ENCODE measurements at regions not wholly inside any gene's neighbourhood (a gene's known extent, or its start where the extent isn't known, plus 50 kb on each side); places are given as distances from the start of the nearest gene placed in this dataset.
"Not testable (repeated sequence)": the region's sequence is repeated elsewhere in the genome, so short reads cannot be mapped to it uniquely, and the experiment has no call there.

DNA sequence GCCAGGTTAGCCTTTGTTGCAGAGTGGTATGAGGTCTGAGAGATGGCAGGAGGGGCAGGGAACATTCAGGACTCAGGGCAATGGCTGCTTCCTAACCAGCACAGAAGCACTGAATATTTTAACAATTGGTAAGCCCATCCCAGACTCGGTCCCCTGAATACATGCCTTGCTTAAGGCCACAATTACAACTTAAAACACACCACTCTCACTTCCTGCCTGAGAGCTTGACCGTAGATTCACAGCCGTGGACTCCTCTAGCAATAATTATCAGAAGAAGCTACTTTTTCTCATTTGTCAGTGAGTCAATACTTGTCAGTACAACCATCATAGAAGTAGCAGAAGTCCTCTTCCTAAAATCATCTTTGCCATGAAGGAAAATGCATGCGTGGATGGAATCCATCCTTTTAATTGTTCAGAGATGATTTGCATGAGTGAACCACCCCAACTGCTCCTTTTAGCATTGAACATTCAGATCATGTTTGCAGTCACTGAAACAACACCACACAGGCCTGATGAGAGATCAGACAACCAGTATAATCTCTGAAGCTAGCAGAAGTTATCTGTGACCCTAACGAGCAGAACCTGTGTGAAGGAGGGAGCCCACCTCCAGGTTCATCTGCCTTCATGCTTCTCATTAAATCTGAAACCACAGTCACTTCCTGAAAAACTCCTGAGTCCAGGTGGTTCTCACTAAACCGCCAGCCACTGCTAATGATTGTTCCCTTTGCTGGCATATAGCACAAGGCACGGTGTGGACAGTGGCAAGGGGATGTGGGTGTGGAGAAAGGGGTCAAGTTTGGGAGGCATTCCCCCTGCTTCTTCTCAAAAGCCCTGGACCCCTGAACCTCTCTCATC, 333.9 kb upstream of the CNR1 start:
- Histone ChIP-seq H3K9me3 (ENCODE audit: insufficient read depth, low read length) (no peaks in the 10 kb centered on the region), H3K4me1 (ENCODE audit: insufficient read depth, insufficient read length) (no peaks in the 10 kb centered on the region), H3K27me3 (ENCODE audit: insufficient read depth, insufficient read length) (no peaks in the 10 kb centered on the region), H3K4me3 (ENCODE audit: insufficient read length, low read depth) (no peak overlapping the region), H3K9ac (ENCODE audit: insufficient read length, low read depth) (no peak overlapping the region), H3K36me3 (ENCODE audit: insufficient read depth, insufficient read length, low read length) (no peaks in the 10 kb centered on the region)
- no peak for TF ChIP-seq YY1 (IDR thresholded peaks at IDR 0.05; ENCODE audit: insufficient read depth, insufficient read length)
- no peak for TF ChIP-seq ZNF274 (IDR thresholded peaks at IDR 0.05; ENCODE audit: low read depth, low read length)
- TF ChIP-seq SUZ12 (IDR thresholded peaks at IDR 0.05; ENCODE audit: extremely low read depth, insufficient read depth, insufficient read length): no peak
- DNase-seq (ENCODE audit: low read depth, low spot score): no peak

DNA sequence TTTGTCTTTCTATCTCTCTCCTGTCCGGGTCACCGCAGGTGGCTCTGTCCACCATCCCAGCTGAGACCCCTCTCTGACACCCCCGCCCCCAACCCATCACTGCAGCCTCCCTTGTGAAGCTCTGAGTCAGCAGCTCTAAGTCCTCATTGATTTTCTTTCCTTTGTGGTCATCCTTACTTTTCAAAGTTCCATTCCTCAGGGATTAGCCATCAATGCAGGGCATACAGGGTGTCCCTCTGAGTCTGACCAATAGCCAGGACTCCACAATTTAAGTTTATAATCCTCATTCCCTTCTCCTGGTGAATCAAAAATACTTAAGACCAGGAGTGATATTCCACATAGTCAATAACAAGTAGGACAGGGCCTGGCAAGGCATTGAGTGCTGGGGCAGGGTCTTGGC, 333.3 kb upstream of the CNR1 start:
- H3K4me1 ChIP-seq (ENCODE audit: insufficient read depth, insufficient read length): no peaks in the 10 kb centered on the region

DNA sequence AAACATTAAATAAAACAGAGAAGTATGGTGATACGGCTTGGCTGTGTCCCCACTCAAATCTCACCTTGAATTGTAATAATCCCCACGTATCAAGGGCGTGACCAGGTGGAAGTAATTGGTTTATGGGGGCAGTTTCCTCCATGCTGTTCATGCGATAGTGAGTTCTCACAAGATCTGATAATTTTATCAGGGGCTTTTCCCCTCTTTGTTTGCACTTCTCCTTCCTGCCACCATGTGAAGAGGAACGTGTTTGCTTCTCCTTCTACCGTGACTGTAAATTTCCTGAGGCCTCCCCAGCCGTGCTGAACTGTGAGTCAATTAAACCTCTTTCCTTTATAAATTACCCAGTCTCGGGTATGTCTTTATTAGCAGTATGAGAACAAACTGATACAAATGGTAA, 331.3 kb upstream of the CNR1 start:
- H3K4me3 ChIP-seq (ENCODE audit: insufficient read length, low read depth); H3K9ac ChIP-seq (ENCODE audit: insufficient read length, low read depth); H3K4me1 ChIP-seq (ENCODE audit: insufficient read depth, insufficient read length); H3K27me3 ChIP-seq (ENCODE audit: insufficient read depth, insufficient read length); DNase-seq (ENCODE audit: low read depth, low spot score); H3K36me3 ChIP-seq (ENCODE audit: insufficient read depth, insufficient read length, low read length); H3K9me3 ChIP-seq (ENCODE audit: insufficient read depth, low read length): not testable (repeated sequence)

More for the DNA sequence above, 333.3 kb upstream of the CNR1 start:
- H3K9ac ChIP-seq (ENCODE audit: insufficient read length, low read depth): no peak overlapping the region
- H3K9me3 ChIP-seq (ENCODE audit: insufficient read depth, low read length): no peaks in the 10 kb centered on the region
- H3K4me3 ChIP-seq (ENCODE audit: insufficient read length, low read depth): no peak overlapping the region
- no peaks in the 10 kb centered on the region for H3K36me3 ChIP-seq (ENCODE audit: insufficient read depth, insufficient read length, low read length)
- TF ChIP-seq ZNF274 (IDR thresholded peaks at IDR 0.05; ENCODE audit: low read depth, low read length) (no peak), YY1 (IDR thresholded peaks at IDR 0.05; ENCODE audit: insufficient read depth, insufficient read length) (no peak), SUZ12 (IDR thresholded peaks at IDR 0.05; ENCODE audit: extremely low read depth, insufficient read depth, insufficient read length) (no peak)
- DNase-seq (ENCODE audit: low read depth, low spot score): no peak
- H3K27me3 ChIP-seq (ENCODE audit: insufficient read depth, insufficient read length): no peaks in the 10 kb centered on the region

DNA sequence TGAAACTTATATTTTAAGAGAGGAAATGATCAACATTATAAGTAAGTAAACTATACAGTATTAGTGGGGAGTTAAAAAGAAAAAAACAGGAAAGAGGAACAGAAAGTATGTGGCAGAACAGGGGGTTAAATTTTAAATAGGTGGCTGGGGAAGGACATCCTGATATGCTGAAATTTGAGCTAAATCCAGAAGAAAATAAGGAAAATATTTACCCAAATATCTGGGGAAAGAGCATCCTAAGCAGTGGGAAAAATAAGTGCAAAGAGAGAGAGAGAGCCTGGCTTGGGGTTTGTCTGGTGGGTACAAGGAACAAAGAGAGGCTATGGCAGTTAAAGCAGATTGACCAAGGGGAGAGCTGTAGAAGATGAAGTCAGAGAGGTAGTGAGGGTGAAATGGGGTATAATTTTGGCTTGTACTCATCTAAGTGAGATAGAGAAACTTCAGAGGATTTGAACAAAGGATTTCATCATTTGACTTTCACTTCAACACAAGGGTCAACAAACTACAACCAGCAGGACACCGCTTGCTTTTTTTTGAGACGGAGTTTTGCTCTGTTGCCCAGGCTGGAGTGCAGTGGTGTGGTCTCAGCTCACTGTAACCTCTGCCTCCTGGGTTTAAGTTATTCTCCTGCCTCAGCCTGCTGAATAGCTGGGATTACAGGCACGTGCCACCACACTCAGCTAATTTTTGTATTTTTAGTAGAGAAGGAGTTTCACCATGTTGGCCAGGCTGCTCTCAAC, 328.4 kb upstream of the CNR1 start:
- no peaks in the 10 kb centered on the region for H3K36me3 ChIP-seq (ENCODE audit: insufficient read depth, insufficient read length, low read length)
- peaks cover 5% of the 10 kb centered on the region; the same call in 1 of the 2 replicates for H3K9me3 ChIP-seq (ENCODE audit: insufficient read depth, low read length)
- H3K4me1 ChIP-seq (ENCODE audit: insufficient read depth, insufficient read length): no peaks in the 10 kb centered on the region
- TF ChIP-seq YY1 (IDR thresholded peaks at IDR 0.05; ENCODE audit: insufficient read depth, insufficient read length): no peak
- TF ChIP-seq ZNF274 (IDR thresholded peaks at IDR 0.05; ENCODE audit: low read depth, low read length): no peak
- no peak for TF ChIP-seq SUZ12 (IDR thresholded peaks at IDR 0.05; ENCODE audit: extremely low read depth, insufficient read depth, insufficient read length)
- DNase-seq (ENCODE audit: low read depth, low spot score): no peak
- no peaks in the 10 kb centered on the region for H3K27me3 ChIP-seq (ENCODE audit: insufficient read depth, insufficient read length)
- H3K9ac ChIP-seq (ENCODE audit: insufficient read length, low read depth): no peak overlapping the region
- H3K4me3 ChIP-seq (ENCODE audit: insufficient read length, low read depth): no peak overlapping the region

DNA sequence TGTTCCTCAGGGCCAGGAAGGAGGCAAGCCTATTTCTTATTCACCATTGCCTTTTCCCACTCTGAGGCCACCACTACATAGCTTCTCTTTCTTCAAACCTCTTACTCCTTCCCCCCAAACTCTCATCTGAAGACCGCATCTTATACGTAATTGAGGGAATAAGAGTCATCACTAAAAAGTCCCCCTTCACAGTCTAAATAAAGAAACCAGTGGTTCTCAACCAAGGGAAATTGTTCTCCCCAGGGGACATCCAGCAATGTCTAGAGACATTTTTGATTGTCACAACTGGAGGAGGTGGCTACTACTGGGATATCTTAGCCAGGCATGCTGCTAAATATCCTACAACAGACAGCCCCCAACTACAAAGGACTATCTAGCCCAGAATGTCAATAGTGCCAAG, 327.6 kb upstream of the CNR1 start:
- H3K36me3 ChIP-seq (ENCODE audit: insufficient read depth, insufficient read length, low read length): no peaks in the 10 kb centered on the region
- no peaks in the 10 kb centered on the region for H3K27me3 ChIP-seq (ENCODE audit: insufficient read depth, insufficient read length)
- H3K4me1 ChIP-seq (ENCODE audit: insufficient read depth, insufficient read length): no peaks in the 10 kb centered on the region
- H3K9ac ChIP-seq (ENCODE audit: insufficient read length, low read depth): no peak overlapping the region
- no peak for TF ChIP-seq SUZ12 (IDR thresholded peaks at IDR 0.05; ENCODE audit: extremely low read depth, insufficient read depth, insufficient read length)
- TF ChIP-seq ZNF274 (IDR thresholded peaks at IDR 0.05; ENCODE audit: low read depth, low read length): no peak
- TF ChIP-seq YY1 (IDR thresholded peaks at IDR 0.05; ENCODE audit: insufficient read depth, insufficient read length): no peak
- H3K4me3 ChIP-seq (ENCODE audit: insufficient read length, low read depth): no peak overlapping the region
- peaks cover 5% of the 10 kb centered on the region; the same call in 1 of the 2 replicates for H3K9me3 ChIP-seq (ENCODE audit: insufficient read depth, low read length)
- DNase-seq (ENCODE audit: low read depth, low spot score): no peak

DNA sequence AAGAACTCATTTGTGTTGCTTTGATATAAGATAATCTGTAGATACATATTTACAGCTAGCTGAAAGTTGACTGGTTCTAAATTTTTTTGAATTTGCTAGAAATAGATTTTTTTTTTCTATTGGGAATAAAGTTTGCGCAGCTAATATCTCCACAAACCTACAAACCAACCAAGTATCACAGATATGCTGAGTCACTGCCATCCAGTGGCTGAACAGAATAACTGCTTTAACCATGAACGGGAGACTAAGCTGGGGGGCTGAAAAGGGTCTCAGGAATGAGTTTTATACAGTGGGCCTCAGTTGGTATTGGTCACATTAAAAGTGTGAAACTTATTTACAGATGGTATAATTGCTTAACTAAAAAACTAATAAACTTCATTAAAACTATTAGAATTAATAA, 326.7 kb upstream of the CNR1 start:
- TF ChIP-seq SUZ12 (IDR thresholded peaks at IDR 0.05; ENCODE audit: extremely low read depth, insufficient read depth, insufficient read length) (no peak), YY1 (IDR thresholded peaks at IDR 0.05; ENCODE audit: insufficient read depth, insufficient read length) (no peak)

DNA sequence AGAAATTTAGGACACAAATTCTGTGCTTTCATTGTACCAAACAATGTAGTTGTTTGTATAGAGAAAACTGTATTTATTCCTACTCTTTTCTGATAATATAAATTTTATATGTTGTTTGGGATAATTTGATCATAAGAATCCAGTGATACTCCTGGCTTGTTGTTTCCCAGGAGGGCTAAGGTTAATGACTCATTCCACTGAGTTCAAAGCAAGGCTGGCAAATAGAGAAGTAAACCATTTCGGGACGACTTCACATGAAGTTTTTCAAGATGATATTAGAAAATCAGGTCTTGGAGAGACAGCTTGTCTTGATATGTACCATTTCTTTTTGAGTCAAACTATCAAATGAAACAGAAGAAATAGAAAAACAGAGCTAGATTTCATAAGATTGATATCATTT, 326.1 kb upstream of the CNR1 start:
- no peak for DNase-seq (ENCODE audit: low read depth, low spot score)
- H3K9me3 ChIP-seq (ENCODE audit: insufficient read depth, low read length): peaks cover 5% of the 10 kb centered on the region; the same call in 1 of the 2 replicates
- no peaks in the 10 kb centered on the region for H3K36me3 ChIP-seq (ENCODE audit: insufficient read depth, insufficient read length, low read length)
- TF ChIP-seq SUZ12 (IDR thresholded peaks at IDR 0.05; ENCODE audit: extremely low read depth, insufficient read depth, insufficient read length): no peak
- no peak for TF ChIP-seq YY1 (IDR thresholded peaks at IDR 0.05; ENCODE audit: insufficient read depth, insufficient read length)
- no peak for TF ChIP-seq ZNF274 (IDR thresholded peaks at IDR 0.05; ENCODE audit: low read depth, low read length)
- H3K4me3 ChIP-seq (ENCODE audit: insufficient read length, low read depth): no peak overlapping the region
- H3K9ac ChIP-seq (ENCODE audit: insufficient read length, low read depth): no peak overlapping the region
- H3K4me1 ChIP-seq (ENCODE audit: insufficient read depth, insufficient read length): no peaks in the 10 kb centered on the region
- no peaks in the 10 kb centered on the region for H3K27me3 ChIP-seq (ENCODE audit: insufficient read depth, insufficient read length)

More for the DNA sequence above, 326.7 kb upstream of the CNR1 start:
- Histone ChIP-seq H3K36me3 (ENCODE audit: insufficient read depth, insufficient read length, low read length) (no peaks in the 10 kb centered on the region), H3K4me1 (ENCODE audit: insufficient read depth, insufficient read length) (no peaks in the 10 kb centered on the region), H3K27me3 (ENCODE audit: insufficient read depth, insufficient read length) (no peaks in the 10 kb centered on the region), H3K9me3 (ENCODE audit: insufficient read depth, low read length) (peaks cover 5% of the 10 kb centered on the region; the same call in 1 of the 2 replicates), H3K9ac (ENCODE audit: insufficient read length, low read depth) (no peak overlapping the region), H3K4me3 (ENCODE audit: insufficient read length, low read depth) (no peak overlapping the region)
- no peak for DNase-seq (ENCODE audit: low read depth, low spot score)

Data from NT2/D1 (cell line).